ENCODE measurements at regions not wholly inside any gene's neighbourhood (a gene's known extent, or its start where the extent isn't known, plus 50 kb on each side); places are given as distances from the start of the nearest gene placed in this dataset.

- TF ChIP-seq CTCF (IDR thresholded peaks at IDR 0.05) = no peak
- TF ChIP-seq POLR2AphosphoS5 (IDR thresholded peaks at IDR 0.05; ENCODE audit: low read depth, low read length) = no peak
- TF ChIP-seq, protein P1, sequence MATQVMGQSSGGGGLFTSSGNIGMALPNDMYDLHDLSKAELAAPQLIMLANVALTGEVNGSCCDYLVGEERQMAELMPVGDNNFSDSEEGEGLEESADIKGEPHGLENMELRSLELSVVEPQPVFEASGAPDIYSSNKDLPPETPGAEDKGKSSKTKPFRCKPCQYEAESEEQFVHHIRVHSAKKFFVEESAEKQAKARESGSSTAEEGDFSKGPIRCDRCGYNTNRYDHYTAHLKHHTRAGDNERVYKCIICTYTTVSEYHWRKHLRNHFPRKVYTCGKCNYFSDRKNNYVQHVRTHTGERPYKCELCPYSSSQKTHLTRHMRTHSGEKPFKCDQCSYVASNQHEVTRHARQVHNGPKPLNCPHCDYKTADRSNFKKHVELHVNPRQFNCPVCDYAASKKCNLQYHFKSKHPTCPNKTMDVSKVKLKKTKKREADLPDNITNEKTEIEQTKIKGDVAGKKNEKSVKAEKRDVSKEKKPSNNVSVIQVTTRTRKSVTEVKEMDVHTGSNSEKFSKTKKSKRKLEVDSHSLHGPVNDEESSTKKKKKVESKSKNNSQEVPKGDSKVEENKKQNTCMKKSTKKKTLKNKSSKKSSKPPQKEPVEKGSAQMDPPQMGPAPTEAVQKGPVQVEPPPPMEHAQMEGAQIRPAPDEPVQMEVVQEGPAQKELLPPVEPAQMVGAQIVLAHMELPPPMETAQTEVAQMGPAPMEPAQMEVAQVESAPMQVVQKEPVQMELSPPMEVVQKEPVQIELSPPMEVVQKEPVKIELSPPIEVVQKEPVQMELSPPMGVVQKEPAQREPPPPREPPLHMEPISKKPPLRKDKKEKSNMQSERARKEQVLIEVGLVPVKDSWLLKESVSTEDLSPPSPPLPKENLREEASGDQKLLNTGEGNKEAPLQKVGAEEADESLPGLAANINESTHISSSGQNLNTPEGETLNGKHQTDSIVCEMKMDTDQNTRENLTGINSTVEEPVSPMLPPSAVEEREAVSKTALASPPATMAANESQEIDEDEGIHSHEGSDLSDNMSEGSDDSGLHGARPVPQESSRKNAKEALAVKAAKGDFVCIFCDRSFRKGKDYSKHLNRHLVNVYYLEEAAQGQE (IDR thresholded peaks at IDR 0.05; ENCODE audit: insufficient read depth in 1 of 2, low read depth in 2 of 2, low read length in 1 of 2) = no peak
- TF ChIP-seq SIN3A (IDR thresholded peaks at IDR 0.05; ENCODE audit: borderline replicate concordance, insufficient read depth, low read depth, low read length) = no peak
Observed at GRCh38 chr1:228850141-228851100, 115.1 kb downstream of the RHOU start.

Data from Panc1 (cell line).